ENCODE measurements at regions not wholly inside any gene's neighbourhood (a gene's known extent, or its start where the extent isn't known, plus 50 kb on each side); places are given as distances from the start of the nearest gene placed in this dataset.

GRCh38 chr4:178344096-178344495, 901.9 kb upstream of the AGA start:
- POLR2A ChIA-PET: no interaction called here
- no peak for DNase-seq (ENCODE audit: low spot score)
- no TSS peak for BruUV-seq (replicated peaks)
- no peak overlapping the region for H3K9ac ChIP-seq (ENCODE audit: insufficient read depth, low read depth, low read length)
- no peak overlapping the region for H3K27ac ChIP-seq (ENCODE audit: extremely low read length, insufficient read depth, low read length)
- ATAC-seq: no peak
- CTCF ChIA-PET (ENCODE audit: low intra/inter-chr PET ratio, low total read pairs): no interaction called here
- no peaks in the 10 kb centered on the region for H3K27me3 ChIP-seq (ENCODE audit: control insufficient read depth in 1 of 2, insufficient read depth in 2 of 2, low read length in 2 of 2)
- no peak overlapping the region for H2AFZ ChIP-seq (ENCODE audit: low read length)
- no peaks in the 10 kb centered on the region for H3K4me1 ChIP-seq (ENCODE audit: insufficient read depth, low read length)
- FAIRE-seq: no peak
- no peaks in the 10 kb centered on the region for H3K79me2 ChIP-seq (ENCODE audit: insufficient read depth, low read length)
- H3K4me3 ChIP-seq (replicated peaks in 1 of 3; ENCODE audit: insufficient read depth in 1 of 3, low read depth in 2 of 3, low read length in 3 of 3): no peak overlapping the region
- intact Hi-C loops (cut with micrococcal nuclease; ENCODE audit: unreplicated experiment) (no loop called here), in situ Hi-C loops (cut with HindIII; ENCODE audit: extremely low pct_ligation_motif_present, low pct_unique_long_range_greater_than_20kb) (no loop called here)
- no peaks in the 10 kb centered on the region for H4K20me1 ChIP-seq (ENCODE audit: insufficient read depth, low read length)
- no peaks in the 10 kb centered on the region for H3K36me3 ChIP-seq (replicated peaks in 1 of 2; ENCODE audit: control insufficient read depth in 1 of 2, insufficient read depth in 2 of 2, low read length in 2 of 2)
- H3K9me3 ChIP-seq (ENCODE audit: low read length): peaks cover 8% of the 10 kb centered on the region; the same call in 1 of the 2 replicates
- TF ChIP-seq ISL2 (CRISPR knock-in tag; IDR thresholded peaks at IDR 0.05) (no peak), MYC (CRISPR knock-in tag; IDR thresholded peaks at IDR 0.05; ENCODE audit: borderline replicate concordance) (no peak), JARID2 (CRISPR knock-in tag; IDR thresholded peaks at IDR 0.05; ENCODE audit: insufficient replicate concordance) (no peak), ZNF644 (CRISPR knock-in tag; IDR thresholded peaks at IDR 0.05; ENCODE audit: low read depth) (no peak)
- no peak overlapping the region for H3K4me2 ChIP-seq (ENCODE audit: low read depth, low read length)

DNA sequence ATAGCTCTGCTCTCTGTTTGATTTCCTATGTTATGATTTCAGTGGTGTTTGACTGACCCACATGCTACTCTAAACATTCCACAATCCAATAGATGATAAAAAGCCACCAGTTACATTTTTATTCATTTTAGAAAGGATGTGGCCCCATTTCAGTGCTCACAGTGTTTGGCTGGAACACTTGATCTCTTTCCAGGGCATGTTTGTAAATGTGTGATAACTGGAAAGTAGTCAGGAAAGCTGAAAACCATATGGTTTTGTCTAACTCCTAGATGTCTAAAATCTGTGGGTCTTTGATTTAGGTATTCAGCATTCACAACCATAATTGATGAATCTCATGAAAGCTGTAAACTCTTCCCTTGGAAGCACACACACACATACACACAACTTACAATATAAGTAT, 904.9 kb upstream of the AGA start:
- ChIA-PET CTCF (ENCODE audit: low intra/inter-chr PET ratio, low total read pairs) (no interaction called here), POLR2A (no interaction called here)
- Histone ChIP-seq H3K27me3 (ENCODE audit: control insufficient read depth in 1 of 2, insufficient read depth in 2 of 2, low read length in 2 of 2) (no peaks in the 10 kb centered on the region), H3K79me2 (ENCODE audit: insufficient read depth, low read length) (no peaks in the 10 kb centered on the region), H3K9ac (ENCODE audit: insufficient read depth, low read depth, low read length) (no peak overlapping the region), H3K4me1 (ENCODE audit: insufficient read depth, low read length) (no peaks in the 10 kb centered on the region), H3K36me3 (replicated peaks in 1 of 2; ENCODE audit: control insufficient read depth in 1 of 2, insufficient read depth in 2 of 2, low read length in 2 of 2) (no peaks in the 10 kb centered on the region), H3K9me3 (ENCODE audit: low read length) (no peaks in the 10 kb centered on the region; the same call in 1 of the 2 replicates), H4K20me1 (ENCODE audit: insufficient read depth, low read length) (no peaks in the 10 kb centered on the region), H3K4me2 (ENCODE audit: low read depth, low read length) (no peak overlapping the region), H2AFZ (ENCODE audit: low read length) (no peak overlapping the region), H3K4me3 (replicated peaks in 1 of 3; ENCODE audit: insufficient read depth in 1 of 3, low read depth in 2 of 3, low read length in 3 of 3) (no peak overlapping the region), H3K27ac (ENCODE audit: extremely low read length, insufficient read depth, low read length) (no peak overlapping the region)
- no peak for DNase-seq (ENCODE audit: low spot score)
- no peak for TF ChIP-seq ZNF563 (CRISPR knock-in tag; IDR thresholded peaks at IDR 0.05)
- no peak for TF ChIP-seq ZNF431 (CRISPR knock-in tag; IDR thresholded peaks at IDR 0.05; ENCODE audit: borderline replicate concordance, low read depth)
- TF ChIP-seq ZNF562 (CRISPR knock-in tag; IDR thresholded peaks at IDR 0.05; ENCODE audit: borderline replicate concordance): no peak
- TF ChIP-seq ETV6 (CRISPR knock-in tag; conservative IDR thresholded peaks at IDR 0.05): no peak
- no peak for TF ChIP-seq ZNF282 (IDR thresholded peaks at IDR 0.05; ENCODE audit: partially characterized antibody)
- no peak for TF ChIP-seq CREM (IDR thresholded peaks at IDR 0.05)
- TF ChIP-seq CREM (CRISPR knock-in tag; IDR thresholded peaks at IDR 0.05): no peak
- no peak for TF ChIP-seq ATAD3A (CRISPR knock-in tag; IDR thresholded peaks at IDR 0.05)
- in situ Hi-C loops (cut with HindIII; ENCODE audit: extremely low pct_ligation_motif_present, low pct_unique_long_range_greater_than_20kb) (no loop called here), intact Hi-C loops (cut with micrococcal nuclease; ENCODE audit: unreplicated experiment) (no loop called here)
- no peak for ATAC-seq
- no peak for FAIRE-seq
- BruUV-seq (replicated peaks): no TSS peak

Measured in HepG2 (cell line).